ENCODE measurements at regions not wholly inside any gene's neighbourhood (a gene's known extent, or its start where the extent isn't known, plus 50 kb on each side); places are given as distances from the start of the nearest gene placed in this dataset.
"Not testable (repeated sequence)": the region's sequence is repeated elsewhere in the genome, so short reads cannot be mapped to it uniquely, and the experiment has no call there.

- no peak for FAIRE-seq
Measured at GRCh38 chr16:52386694-52387093, 160.2 kb downstream of the TOX3 start.

- no peak for FAIRE-seq
Measured at GRCh38 chr16:52384378-52384777, 162.6 kb downstream of the TOX3 start.

GRCh38 chr16:52383640-52384292 is 163.2 kb downstream of the TOX3 start:
- FAIRE-seq: no peak

- FAIRE-seq: no peak
Measured at GRCh38 chr16:52383119-52383518, 163.8 kb downstream of the TOX3 start.

GRCh38 chr16:52379551-52379950 is 167.4 kb downstream of the TOX3 start:
- no peak for FAIRE-seq

- FAIRE-seq: no peak
Measured at GRCh38 chr16:52376676-52377280, 170.2 kb downstream of the TOX3 start.

GRCh38 chr16:52372313-52372712 is 174.6 kb downstream of the TOX3 start:
- no peak for FAIRE-seq

GRCh38 chr16:52368859-52369258 is 178.1 kb downstream of the TOX3 start:
- FAIRE-seq: no peak

GRCh38 chr16:52367821-52368220 is 179.1 kb downstream of the TOX3 start:
- no peak for FAIRE-seq

- no peak for FAIRE-seq
Measured at GRCh38 chr16:52366983-52367382, 180.0 kb downstream of the TOX3 start.

- no peak for FAIRE-seq
Measured at GRCh38 chr16:52364500-52364899, 182.4 kb downstream of the TOX3 start.

GRCh38 chr16:52363082-52363481 is 183.9 kb downstream of the TOX3 start:
- FAIRE-seq: no peak

- FAIRE-seq: no peak
Measured at GRCh38 chr16:52357711-52358110, 189.2 kb downstream of the TOX3 start.

- FAIRE-seq: no peak
Measured at GRCh38 chr16:52353249-52353648, 193.7 kb downstream of the TOX3 start.

GRCh38 chr16:52351451-52351850 is 195.5 kb downstream of the TOX3 start:
- no peak for FAIRE-seq

GRCh38 chr16:52350031-52350642 is 196.8 kb downstream of the TOX3 start:
- FAIRE-seq: no peak

- no peak for FAIRE-seq
Measured at GRCh38 chr16:52346709-52347108, 200.2 kb downstream of the TOX3 start.

- FAIRE-seq: not testable (repeated sequence)
Measured at GRCh38 chr16:52333673-52334072, 213.3 kb downstream of the TOX3 start.

- FAIRE-seq: no peak
Measured at GRCh38 chr16:52320930-52321439, 226.0 kb downstream of the TOX3 start.

GRCh38 chr16:52318302-52319009 is 228.5 kb downstream of the TOX3 start:
- FAIRE-seq: no peak

- FAIRE-seq: no peak
Measured at GRCh38 chr16:52316241-52316640, 230.7 kb downstream of the TOX3 start.

GRCh38 chr16:52312716-52313115 is 234.2 kb downstream of the TOX3 start:
- no peak for FAIRE-seq

Measured in A204.1 (cell line).